Upper lobe of left lung (tissue), 4 donors: ENCODE measurements at regions not wholly inside any gene's neighbourhood (a gene's known extent, or its start where the extent isn't known, plus 50 kb on each side); places are given as distances from the start of the nearest gene placed in this dataset.

Experiments
- POLR2AphosphoS5 ChIP-seq, 2 donors: sonication (generic); formaldehyde crosslinking; IDR thresholded peaks; one replicate each; pipeline ENCODE4 v1.5.1; 2017; ENCODE audit warnings: antibody characterized with exemption in 2 of 2
- TF ChIP-seq, protein P1 (sequence below), 6 experiments: fragments of 450-650 bp in 4 of 6; fragments of 200-600 bp in 2 of 6; sonication (generic) in 2 of 6; IDR thresholded peaks; one replicate each; pipeline ENCODE4 v1.5.1; 2016 to 2019; ENCODE audit warnings: antibody characterized with exemption in 6 of 6

DNA sequence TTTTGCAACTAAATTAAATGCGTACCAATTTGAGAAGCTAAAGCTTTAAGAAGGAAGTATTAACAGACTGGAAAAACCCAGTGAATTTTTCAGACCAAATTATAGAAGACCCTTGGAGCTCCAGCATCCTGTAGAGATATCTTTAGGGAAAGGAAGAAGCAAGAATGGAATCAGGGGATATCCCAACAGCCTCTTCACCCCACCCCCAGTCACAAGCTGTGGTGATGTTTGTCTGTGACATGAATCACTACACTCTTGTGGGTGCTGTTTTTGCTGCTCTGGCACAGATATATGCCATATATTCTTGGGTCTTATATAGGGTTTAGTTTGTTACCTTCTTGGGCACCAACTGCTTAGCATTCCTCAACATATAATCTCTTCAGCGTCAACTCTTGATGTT lies 78.5 kb upstream of the BCL6 start:
- TF ChIP-seq, protein P1, sequence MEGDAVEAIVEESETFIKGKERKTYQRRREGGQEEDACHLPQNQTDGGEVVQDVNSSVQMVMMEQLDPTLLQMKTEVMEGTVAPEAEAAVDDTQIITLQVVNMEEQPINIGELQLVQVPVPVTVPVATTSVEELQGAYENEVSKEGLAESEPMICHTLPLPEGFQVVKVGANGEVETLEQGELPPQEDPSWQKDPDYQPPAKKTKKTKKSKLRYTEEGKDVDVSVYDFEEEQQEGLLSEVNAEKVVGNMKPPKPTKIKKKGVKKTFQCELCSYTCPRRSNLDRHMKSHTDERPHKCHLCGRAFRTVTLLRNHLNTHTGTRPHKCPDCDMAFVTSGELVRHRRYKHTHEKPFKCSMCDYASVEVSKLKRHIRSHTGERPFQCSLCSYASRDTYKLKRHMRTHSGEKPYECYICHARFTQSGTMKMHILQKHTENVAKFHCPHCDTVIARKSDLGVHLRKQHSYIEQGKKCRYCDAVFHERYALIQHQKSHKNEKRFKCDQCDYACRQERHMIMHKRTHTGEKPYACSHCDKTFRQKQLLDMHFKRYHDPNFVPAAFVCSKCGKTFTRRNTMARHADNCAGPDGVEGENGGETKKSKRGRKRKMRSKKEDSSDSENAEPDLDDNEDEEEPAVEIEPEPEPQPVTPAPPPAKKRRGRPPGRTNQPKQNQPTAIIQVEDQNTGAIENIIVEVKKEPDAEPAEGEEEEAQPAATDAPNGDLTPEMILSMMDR (IDR thresholded peaks at IDR 0.05): no peak
- TF ChIP-seq POLR2AphosphoS5 (IDR thresholded peaks at IDR 0.05): no peak
